Effector CD4-positive, alpha-beta T cell (primary cell): ENCODE measurements at regions not wholly inside any gene's neighbourhood (a gene's known extent, or its start where the extent isn't known, plus 50 kb on each side); places are given as distances from the start of the nearest gene placed in this dataset.
"Not testable (repeated sequence)": the region's sequence is repeated elsewhere in the genome, so short reads cannot be mapped to it uniquely, and the experiment has no call there.

Source experiments
- DNase-seq: peaks from one replicate; pipeline ENCODE4 v3.0.0-alpha.2; 2020

GRCh38 chrX:110964786-110965185 is 131.2 kb upstream of the PAK3 start:
- DNase-seq, result no peak

GRCh38 chrX:110962451-110962850 is 133.5 kb upstream of the PAK3 start:
- no peak for DNase-seq

- DNase-seq, result no peak
These were observed 140.3 kb upstream of the PAK3 start for GRCh38 chrX:110955706-110956105.

DNA sequence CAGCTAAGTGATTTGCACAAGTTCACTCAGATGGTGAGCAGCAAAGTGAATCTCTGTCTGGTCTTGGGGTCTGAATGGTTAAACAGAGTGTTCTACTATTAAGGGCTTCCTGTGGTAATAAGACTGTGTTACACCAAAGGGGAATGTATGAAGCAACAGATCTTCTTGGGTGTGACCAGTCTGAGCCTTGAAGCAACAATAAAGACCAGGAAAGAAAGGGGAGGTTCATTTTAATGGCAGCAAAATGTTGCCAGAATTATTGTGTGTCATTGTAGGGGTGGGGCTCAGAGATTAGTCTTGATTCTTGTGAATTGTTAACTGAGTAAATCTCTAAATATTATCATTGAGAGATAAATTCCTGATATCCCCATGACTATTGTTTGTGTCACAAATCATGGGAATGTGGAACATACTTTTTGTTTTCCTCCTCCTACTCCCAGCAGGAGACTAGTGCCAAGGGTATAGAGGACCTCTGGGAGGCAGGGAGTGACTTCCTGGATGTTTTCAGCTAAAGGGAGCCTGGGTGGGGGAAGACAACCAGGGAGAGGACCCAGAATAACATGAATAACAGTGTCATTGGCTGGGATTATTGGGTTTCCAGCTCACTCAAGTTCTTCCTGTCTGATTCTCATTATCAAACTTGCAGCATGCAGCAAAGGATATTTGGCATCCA is 141.4 kb upstream of the PAK3 start:
- DNase-seq, result no peak

DNA sequence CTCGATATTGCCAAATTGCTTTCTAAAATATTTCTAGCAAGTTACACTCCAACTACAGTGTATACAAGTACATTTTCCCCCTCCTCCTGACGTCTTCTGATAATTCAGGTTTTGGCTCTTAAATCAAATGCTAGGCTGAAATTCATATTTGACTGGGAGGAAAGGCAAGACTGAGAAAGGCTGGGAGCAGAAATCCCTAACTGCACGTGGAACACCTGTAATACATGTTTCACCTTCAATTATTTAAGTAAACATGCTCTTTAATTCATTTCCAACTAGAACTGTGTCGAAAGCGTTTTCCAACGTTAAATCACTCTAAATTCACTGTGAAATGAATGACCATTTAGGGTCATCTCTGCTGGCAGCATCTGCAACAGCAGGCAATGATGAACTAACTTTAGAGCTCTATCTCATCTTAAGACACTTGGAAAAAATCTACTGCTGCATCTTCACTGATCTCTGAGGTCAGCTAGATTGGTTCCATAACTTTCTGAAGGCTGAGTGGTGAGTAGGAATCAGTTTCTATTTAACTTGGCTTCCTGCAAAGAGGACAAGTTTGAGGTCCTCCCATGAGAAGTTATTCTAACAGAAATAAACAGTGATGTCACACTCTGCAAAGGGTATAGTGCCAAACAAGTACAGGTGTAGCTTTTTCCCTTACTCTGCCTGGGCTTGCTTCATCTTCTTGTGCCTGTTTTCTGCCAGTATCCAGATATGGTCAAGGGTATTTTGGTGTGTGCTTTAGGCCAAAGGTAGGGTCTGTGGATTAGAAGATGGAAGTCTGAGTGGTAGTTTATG is 144.3 kb upstream of the PAK3 start:
- no peak for DNase-seq

GRCh38 chrX:110944751-110945675 is 149.4 kb upstream of the CHRDL1 start:
- no peak for DNase-seq

GRCh38 chrX:110944311-110944750 is 148.7 kb upstream of the CHRDL1 start:
- no peak for DNase-seq

- DNase-seq, result no peak
These were observed 146.3 kb upstream of the CHRDL1 start for GRCh38 chrX:110941906-110942305.

DNA sequence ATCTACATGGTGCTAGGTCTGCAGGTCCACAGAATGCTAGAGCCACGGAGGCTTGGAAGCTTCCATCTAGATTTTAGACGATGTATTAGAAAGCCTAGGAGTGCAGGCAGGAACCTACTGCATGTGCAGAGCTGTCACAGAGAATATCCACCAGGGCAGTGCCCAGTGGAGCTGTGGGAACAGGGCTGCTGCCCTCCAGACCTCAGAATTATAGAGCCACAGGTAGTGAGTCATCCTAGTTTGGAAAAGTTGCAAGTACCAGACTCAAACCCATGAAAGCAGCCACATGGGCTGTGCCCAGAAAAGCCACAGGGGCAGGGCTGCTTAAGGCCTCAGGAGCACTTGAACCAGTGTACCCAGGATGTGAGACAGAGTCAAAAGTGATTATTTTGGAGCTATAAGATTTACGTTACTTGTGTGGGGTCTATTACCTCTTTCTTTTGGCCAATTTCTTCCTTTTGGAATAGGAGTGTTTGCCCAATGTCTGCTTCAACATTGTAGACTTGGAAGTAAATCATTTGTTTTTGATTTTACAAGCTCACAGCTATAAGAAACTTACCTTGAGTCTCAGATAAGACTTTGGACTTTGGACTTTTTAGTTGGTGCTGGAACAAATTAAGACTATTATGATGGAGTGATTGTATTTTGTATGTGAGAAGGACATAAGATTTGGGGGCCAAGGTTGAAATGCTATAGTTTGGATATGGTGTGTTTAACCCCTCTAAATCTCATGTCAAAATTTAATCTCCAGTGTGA is 143.5 kb upstream of the CHRDL1 start:
- no peak for DNase-seq

- DNase-seq, result no peak
These were observed 129.3 kb upstream of the CHRDL1 start for GRCh38 chrX:110924871-110925270.

DNA sequence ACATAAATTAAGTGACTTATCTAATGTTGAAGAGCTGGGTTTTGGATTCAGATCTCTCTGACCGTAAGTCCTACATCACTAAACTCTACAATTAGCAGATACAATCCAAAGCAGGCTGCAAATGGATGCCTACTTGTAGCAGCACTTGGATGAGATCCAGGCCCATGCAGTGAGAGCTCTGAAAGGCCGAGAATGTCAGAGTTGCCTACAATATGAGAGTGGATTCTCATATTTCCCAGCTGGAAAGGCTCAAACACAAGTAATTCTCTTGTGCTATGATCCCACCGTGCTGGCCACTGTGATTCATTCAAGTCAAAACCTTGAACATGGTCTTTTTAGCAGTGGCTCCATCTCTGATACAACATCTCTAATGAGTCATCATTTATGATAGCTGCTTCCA is 125.4 kb upstream of the CHRDL1 start:
- no peak for DNase-seq

DNA sequence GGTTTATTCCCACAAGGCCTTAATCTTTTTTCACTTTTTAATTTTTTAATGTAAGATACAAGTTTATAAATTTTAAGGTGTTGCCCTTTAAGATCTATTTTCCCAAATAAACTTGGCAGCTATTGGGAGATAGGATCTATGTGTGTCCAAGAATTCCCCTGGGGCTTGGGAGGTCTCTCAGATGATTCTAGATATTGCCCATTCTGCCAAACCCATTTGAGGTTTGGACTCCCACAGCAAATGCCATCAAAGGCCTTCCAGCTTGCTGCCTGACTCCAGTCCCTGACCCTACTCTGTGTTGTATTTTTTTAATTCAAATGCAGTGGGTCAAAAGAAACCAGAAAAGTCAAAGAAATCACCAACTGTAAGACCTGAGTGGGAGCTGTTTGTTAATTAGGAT is 120.0 kb upstream of the CHRDL1 start:
- no peak for DNase-seq

GRCh38 chrX:110915111-110915510 is 119.5 kb upstream of the CHRDL1 start:
- DNase-seq, result no peak

DNA sequence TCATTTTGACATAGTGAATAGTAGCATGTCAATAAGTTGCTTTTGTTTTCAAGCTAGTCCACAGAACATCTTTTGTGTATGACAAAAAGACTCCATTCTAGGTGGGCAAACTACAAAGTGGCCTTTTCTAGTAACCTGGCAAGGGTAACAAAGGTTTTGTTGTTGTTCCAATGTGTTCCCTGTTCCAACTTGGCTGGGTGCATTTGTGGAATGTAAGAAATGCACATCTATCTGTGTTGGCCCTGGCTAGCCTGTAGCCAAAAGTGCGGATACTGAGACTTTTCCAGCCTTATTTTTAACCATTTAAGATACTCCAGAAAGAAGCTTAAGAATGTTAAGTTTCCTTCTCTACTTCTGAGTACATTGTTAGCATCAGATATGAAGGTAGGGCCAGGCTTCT is 118.7 kb upstream of the CHRDL1 start:
- DNase-seq, result no peak

GRCh38 chrX:110904747-110905146 is 109.1 kb upstream of the CHRDL1 start:
- DNase-seq, result not testable (repeated sequence)

DNA sequence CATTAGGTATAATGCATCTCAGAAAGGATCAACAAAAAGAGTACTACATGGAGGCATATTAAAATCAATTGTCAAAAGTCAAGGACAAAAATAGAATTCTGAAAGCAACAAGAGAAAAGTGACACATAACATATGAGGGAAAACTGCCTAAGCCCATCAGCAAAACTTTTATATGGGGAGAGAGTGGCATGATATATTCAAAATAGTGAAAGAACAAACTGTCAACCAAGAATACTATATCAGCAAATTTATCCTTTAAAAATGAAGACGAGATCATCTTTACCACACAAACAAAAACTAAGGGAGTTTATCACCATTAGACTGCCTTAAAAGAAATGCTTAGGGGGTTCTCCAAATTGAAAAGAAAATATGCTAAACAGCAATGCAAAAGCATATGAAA is 86.4 kb upstream of the CHRDL1 start:
- no peak for DNase-seq

- no peak for DNase-seq
These were observed 81.7 kb upstream of the CHRDL1 start for GRCh38 chrX:110877326-110877725.

DNA sequence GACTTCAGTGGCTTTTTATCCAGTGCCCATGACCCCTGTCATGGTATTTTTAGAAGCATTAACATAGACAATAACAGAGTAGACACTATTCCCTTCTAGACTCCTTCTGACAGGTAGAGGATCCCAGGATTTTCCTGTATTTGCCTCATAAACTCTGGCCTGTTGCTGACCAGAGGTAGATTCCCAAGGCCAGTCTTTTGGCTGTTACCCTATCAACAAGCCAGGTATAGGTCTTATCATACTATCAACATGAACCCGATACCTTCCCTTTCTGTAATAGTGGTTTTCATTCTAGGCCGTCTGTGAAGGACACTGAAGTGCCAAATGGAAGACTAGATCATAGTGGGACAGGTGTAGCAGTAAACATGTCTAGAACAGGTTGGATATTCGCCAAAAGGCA is 76.2 kb upstream of the CHRDL1 start:
- no peak for DNase-seq

DNA sequence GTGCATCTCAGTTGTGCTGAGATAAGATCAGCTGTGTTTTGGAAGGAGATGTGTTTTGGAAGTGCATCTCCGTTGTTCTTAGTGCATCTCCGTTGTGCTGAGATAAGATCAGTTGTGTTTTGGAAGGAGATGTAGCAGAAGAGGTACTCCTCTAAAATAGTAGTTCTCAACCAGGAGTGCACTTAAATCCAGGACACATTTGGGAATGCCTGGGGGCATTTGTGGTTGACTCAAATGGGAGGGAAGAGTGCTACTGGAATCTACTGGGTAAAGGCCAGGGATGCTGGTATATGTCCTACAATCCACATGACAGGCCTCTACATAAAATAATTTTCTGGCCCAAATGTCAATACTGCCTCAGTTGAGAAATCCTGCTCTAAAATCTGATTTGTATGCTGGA is 70.8 kb upstream of the CHRDL1 start:
- DNase-seq, result no peak

DNA sequence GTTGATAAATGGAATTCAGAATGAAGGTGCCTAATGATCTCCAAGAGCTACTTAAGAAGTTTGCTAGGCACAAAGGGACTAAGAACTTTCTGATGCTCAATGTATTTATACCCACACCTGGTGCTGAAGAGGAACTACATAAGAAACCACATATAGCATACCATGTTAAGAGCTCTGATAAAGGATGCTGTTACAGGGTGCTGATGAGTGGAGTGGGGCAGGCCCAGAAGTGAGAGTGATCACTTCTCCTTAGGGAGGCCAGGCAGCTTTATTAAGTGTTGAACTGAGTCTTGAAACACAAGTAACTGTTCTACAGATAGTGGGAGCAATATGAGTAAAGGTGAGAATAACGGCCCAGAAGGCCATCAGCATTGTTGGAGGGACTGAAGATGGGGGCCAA is 68.3 kb upstream of the CHRDL1 start:
- DNase-seq, result no peak

- DNase-seq, result no peak
These were observed 62.9 kb upstream of the CHRDL1 start for GRCh38 chrX:110858565-110858964.

DNA sequence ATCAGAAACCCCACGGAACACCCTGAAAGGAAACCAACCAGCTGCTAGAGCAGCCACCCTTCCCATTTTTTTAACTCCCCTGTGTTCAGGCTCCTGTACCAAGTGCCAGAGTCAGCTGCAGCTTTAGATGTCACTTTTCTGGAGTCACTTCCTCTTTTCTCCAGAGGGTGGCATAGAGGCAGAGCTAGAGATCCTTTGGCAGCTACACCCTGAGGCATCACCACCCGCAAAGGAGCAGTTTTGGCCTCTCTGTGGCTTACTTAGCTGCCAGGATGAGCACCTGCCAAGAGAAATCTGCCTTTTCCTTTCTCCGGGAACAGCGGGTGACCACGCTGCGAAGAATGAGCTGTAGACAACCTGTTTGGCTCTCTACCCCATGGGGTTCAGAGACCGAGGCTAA is 58.0 kb upstream of the CHRDL1 start:
- no peak for DNase-seq

DNA sequence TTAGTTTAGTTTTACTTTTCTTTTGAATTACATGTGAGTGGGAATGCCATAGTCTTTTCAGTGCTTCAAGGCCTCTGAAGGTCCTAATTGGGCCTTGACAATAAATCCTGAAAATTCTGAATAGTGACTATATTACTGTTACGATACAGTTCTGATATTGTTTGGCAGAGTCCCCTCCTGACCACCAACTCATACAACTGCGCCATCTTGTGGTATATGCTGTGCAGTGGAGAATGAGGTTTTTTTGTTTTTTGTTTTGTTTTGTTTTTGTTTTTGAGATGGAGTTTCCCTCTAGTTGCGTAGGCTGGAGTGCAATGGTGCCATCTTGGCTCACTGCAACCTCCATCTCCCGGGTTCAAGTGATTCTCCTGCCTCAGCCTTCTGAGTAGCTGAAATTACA is 56.6 kb upstream of the CHRDL1 start:
- no peak for DNase-seq
